ENCODE measurements at regions not wholly inside any gene's neighbourhood (a gene's known extent, or its start where the extent isn't known, plus 50 kb on each side); places are given as distances from the start of the nearest gene placed in this dataset.
A peak's percentile ranks its signal among the peaks of the same experiment; 100 is the strongest.

DNA sequence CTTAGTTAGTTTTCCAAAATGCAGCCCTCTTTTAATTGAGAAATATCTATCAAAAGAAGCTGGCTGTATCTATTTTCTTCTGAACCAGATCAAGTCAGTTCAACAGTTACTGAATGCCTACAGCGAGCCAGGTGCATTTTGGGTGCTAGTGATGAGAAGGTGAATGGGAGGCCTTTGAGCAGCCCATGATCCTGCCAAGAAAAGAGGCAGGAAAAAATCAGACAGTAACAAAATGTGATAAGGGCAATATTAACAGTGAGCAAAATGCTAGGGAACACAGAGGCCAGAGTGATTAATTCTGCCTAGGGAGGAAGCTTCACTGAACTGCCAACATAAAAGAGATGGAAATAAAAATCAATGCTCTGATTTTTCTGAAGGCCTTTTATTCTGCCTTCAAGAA lies 248.5 kb downstream of the SNCA start:
- Mint-ChIP-seq H3K9me3 (ENCODE audit: low read depth) (peaks cover 4% of the 10 kb centered on the region), H3K27me3 (ENCODE audit: low read depth) (peaks cover 3% of the 10 kb centered on the region), H3K36me3 (ENCODE audit: low read depth) (no peaks in the 10 kb centered on the region), H3K4me3 (ENCODE audit: unreplicated experiment) (no peak overlapping the region), H3K27ac (ENCODE audit: unreplicated experiment) (no peak overlapping the region), H3K4me1 (ENCODE audit: low read depth) (no peaks in the 10 kb centered on the region)
- TF ChIP-seq, protein P1, sequence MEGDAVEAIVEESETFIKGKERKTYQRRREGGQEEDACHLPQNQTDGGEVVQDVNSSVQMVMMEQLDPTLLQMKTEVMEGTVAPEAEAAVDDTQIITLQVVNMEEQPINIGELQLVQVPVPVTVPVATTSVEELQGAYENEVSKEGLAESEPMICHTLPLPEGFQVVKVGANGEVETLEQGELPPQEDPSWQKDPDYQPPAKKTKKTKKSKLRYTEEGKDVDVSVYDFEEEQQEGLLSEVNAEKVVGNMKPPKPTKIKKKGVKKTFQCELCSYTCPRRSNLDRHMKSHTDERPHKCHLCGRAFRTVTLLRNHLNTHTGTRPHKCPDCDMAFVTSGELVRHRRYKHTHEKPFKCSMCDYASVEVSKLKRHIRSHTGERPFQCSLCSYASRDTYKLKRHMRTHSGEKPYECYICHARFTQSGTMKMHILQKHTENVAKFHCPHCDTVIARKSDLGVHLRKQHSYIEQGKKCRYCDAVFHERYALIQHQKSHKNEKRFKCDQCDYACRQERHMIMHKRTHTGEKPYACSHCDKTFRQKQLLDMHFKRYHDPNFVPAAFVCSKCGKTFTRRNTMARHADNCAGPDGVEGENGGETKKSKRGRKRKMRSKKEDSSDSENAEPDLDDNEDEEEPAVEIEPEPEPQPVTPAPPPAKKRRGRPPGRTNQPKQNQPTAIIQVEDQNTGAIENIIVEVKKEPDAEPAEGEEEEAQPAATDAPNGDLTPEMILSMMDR (IDR thresholded peaks at IDR 0.05), result no peak
- DNase-seq (ENCODE audit: low spot score), result no peak

DNA sequence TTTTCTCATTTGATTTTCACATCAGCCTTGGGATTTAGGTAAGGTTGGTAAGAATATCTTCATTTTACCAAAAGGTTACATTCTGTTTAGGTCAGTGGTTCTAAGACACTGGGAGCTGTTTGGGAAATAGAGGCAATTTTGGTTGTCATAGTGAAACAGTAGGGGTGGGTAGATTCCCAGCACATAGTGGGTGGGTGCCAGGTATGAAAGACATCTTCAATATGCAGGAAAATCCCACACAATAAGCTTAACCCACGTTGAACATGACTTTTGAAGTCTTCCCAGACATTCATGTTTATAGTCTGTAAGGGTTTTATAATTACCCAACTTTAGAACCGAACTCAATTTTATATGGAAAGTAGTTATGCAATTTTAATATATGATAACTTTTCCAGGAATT lies 249.6 kb downstream of the SNCA start:
- H3K9me3 Mint-ChIP-seq (ENCODE audit: low read depth), result peaks cover 3% of the 10 kb centered on the region
- no peak overlapping the region for H3K4me3 Mint-ChIP-seq (ENCODE audit: unreplicated experiment)
- H3K27me3 Mint-ChIP-seq (ENCODE audit: low read depth), result peaks cover 3% of the 10 kb centered on the region
- DNase-seq (ENCODE audit: low spot score), result no peak
- TF ChIP-seq, protein P1 (IDR thresholded peaks at IDR 0.05), result no peak
- H3K4me1 Mint-ChIP-seq (ENCODE audit: low read depth), result no peaks in the 10 kb centered on the region
- H3K27ac Mint-ChIP-seq (ENCODE audit: unreplicated experiment), result no peak overlapping the region
- H3K36me3 Mint-ChIP-seq (ENCODE audit: low read depth), result peaks cover under 1% of the 10 kb centered on the region

DNA sequence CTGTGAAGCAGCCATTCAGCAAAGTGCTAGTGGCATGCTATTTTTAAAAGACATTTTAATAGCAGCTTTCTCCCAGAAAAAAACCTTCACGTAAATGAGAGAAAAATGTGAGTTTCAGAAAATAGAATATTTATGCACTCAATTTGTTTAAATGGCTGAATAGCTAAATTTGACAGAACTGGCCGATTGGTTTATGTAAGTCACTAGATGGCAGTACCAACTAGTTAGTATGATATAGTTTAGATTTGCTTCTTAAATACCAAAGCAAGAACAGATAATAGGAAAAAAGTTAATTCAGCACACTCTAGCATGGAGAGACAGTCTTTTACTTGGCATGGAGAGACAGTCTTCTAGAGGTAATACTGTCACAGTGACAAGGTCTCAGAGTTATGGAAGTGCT lies 250.1 kb downstream of the SNCA start:
- TF ChIP-seq, protein P1 (IDR thresholded peaks at IDR 0.05), result peak; percentile 78
- peaks cover 3% of the 10 kb centered on the region for H3K27me3 Mint-ChIP-seq (ENCODE audit: low read depth)
- no peaks in the 10 kb centered on the region for H3K4me1 Mint-ChIP-seq (ENCODE audit: low read depth)
- H3K9me3 Mint-ChIP-seq (ENCODE audit: low read depth), result peaks cover 7% of the 10 kb centered on the region
- H3K4me3 Mint-ChIP-seq (ENCODE audit: unreplicated experiment), result no peak overlapping the region
- H3K36me3 Mint-ChIP-seq (ENCODE audit: low read depth), result peaks cover 4% of the 10 kb centered on the region
- no peak overlapping the region for H3K27ac Mint-ChIP-seq (ENCODE audit: unreplicated experiment)
- DNase-seq (ENCODE audit: low spot score), result no peak

DNA sequence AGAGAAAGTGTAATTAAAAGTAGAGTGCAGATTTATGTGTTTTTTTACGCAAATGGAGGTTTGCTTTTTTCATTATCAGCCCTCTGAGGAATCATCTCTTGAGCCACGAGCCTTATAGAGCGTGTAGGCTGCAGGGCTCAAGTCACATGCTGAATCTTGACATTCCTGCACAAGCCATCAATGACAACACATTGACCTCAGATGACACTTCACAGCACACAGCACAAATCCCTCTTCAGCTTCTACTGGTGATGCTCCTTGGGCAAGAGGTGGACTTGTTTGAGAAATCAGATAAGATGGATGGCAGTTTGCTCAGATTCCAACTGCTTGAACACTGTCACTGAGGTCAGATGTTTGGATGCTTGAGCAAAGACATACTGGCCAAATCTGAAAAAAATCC lies 250.6 kb downstream of the SNCA start:
- Mint-ChIP-seq H3K4me3 (ENCODE audit: unreplicated experiment) (no peak overlapping the region), H3K9me3 (ENCODE audit: low read depth) (peaks cover 5% of the 10 kb centered on the region), H3K36me3 (ENCODE audit: low read depth) (peaks cover 4% of the 10 kb centered on the region), H3K4me1 (ENCODE audit: low read depth) (no peaks in the 10 kb centered on the region), H3K27me3 (ENCODE audit: low read depth) (peaks cover 3% of the 10 kb centered on the region), H3K27ac (ENCODE audit: unreplicated experiment) (no peak overlapping the region)
- TF ChIP-seq, protein P1 (IDR thresholded peaks at IDR 0.05), result no peak
- DNase-seq (ENCODE audit: low spot score), result no peak

DNA sequence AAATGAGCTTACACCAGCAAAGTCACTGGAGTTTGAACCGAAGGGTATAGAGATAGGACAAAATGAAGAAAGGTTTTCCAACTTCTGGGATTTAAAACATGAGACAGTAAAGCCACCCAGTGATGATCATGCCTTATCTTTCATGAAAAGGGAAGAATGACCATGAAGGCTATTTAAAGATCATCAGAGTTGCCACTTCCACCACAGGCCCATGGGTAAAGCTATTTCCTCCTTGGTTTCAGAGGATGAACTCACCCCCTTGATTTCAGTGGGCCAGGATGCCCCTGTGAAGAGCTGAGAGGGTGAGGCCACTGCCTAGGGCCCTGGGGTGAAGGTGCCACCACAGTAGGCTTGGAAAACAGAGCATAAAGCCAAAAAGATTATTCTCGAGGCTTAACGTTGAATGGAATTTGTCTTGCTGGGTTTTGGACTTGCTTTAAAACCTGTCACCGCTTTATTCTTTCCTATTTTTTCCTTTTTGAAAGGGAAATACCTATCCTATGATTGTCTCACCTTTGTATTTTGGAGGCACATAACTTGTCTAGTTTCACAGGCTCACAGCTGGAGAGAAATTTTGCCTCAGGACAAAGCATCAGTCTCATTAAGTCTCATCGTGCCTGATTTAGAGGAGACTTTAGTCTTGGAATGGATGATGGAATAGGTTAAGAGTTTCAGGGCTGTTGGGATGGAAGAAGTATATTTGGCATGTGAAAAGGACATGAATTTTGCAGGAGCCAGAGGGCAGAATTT lies 254.0 kb downstream of the SNCA start:
- Mint-ChIP-seq H3K4me1 (ENCODE audit: low read depth) (no peaks in the 10 kb centered on the region), H3K27ac (ENCODE audit: unreplicated experiment) (no peak overlapping the region), H3K27me3 (ENCODE audit: low read depth) (peaks cover 3% of the 10 kb centered on the region), H3K36me3 (ENCODE audit: low read depth) (peaks cover 4% of the 10 kb centered on the region), H3K4me3 (ENCODE audit: unreplicated experiment) (no peak overlapping the region), H3K9me3 (ENCODE audit: low read depth) (peaks cover 5% of the 10 kb centered on the region)
- TF ChIP-seq, protein P1 (IDR thresholded peaks at IDR 0.05), result no peak
- DNase-seq (ENCODE audit: low spot score), result no peak
